H1 (cell line): ENCODE measurements at regions not wholly inside any gene's neighbourhood (a gene's known extent, or its start where the extent isn't known, plus 50 kb on each side); places are given as distances from the start of the nearest gene placed in this dataset.

Source experiments
- CTCF ChIP-seq, 3 experiments: IDR thresholded peaks; 1 replicate in 2 of 3; 2 replicates in 1 of 3; pipeline versions ENCODE4 v1.5.1 to v1.6.1; 2011; ENCODE audit warnings: low read length in 3 of 3, mild to moderate bottlenecking in 3 of 3, inconsistent platforms in 2 of 3, low read depth in 1 of 3, moderate library complexity in 1 of 3; ENCODE audit not compliant: insufficient read depth in 1 of 3; ENCODE audit errors: control extremely low read depth in 1 of 3
- MAX ChIP-seq: IDR thresholded peaks from 2 replicates; pipeline ENCODE4 v1.6.1; 2012; ENCODE audit warnings: inconsistent platforms
- POLR2A ChIP-seq, 2 experiments: IDR thresholded peaks; 1 replicate in 1 of 2; 2 replicates in 1 of 2; pipeline ENCODE4 v1.6.1; 2011; ENCODE audit warnings: low read depth in 2 of 2, low read length in 2 of 2, mild to moderate bottlenecking in 2 of 2; ENCODE audit errors: control extremely low read depth in 1 of 2
- RFX5 ChIP-seq: IDR thresholded peaks from 2 replicates; pipeline ENCODE4 v1.6.1; 2011; ENCODE audit warnings: low read depth, low read length, improper control_type of control experiment, borderline replicate concordance
- TAF1 ChIP-seq: IDR thresholded peaks from 2 replicates; pipeline ENCODE4 v1.6.1; 2011; ENCODE audit warnings: mild to moderate bottlenecking, low read depth, low read length

- no peak for TF ChIP-seq RFX5
- TF ChIP-seq CTCF (IDR thresholded peaks at IDR 0.05; ENCODE audit: control extremely low read depth in 1 of 3, insufficient read depth in 1 of 3, low read depth in 1 of 3, low read length in 3 of 3) = no peak
- no peak for TF ChIP-seq POLR2A (IDR thresholded peaks at IDR 0.05; ENCODE audit: control extremely low read depth in 1 of 2, low read depth in 2 of 2, low read length in 2 of 2)
- TF ChIP-seq MAX = no peak
- no peak for TF ChIP-seq TAF1
Observed at GRCh38 chr10:6995831-6996230, 415.0 kb downstream of the SFMBT2 start.
